Psoas muscle (tissue), 7 donors: ENCODE measurements at regions not wholly inside any gene's neighbourhood (a gene's known extent, or its start where the extent isn't known, plus 50 kb on each side); places are given as distances from the start of the nearest gene placed in this dataset.

Source experiments
- ATAC-seq, 4 donors: fragments of 200-7000 bp; cut with Tn5 transposase; one replicate each; pipeline ENCODE4 v1.9.1; 2020; ENCODE audit warnings: moderate library complexity in 3 of 4, mild to moderate bottlenecking in 2 of 4
- DNase-seq, 2 donors: peaks; one replicate each; pipeline ENCODE4 v3.0.0-alpha.2; 2020
- H3K27ac ChIP-seq: fragments of 200-600 bp; one replicate; pipeline ENCODE4 v1.8.0; 2022
- H3K27me3 ChIP-seq, 3 donors: fragments of 200-600 bp in 1 of 3; one replicate each; pipeline versions ENCODE4 v1.6.1 to v1.8.0; 2013 to 2022; ENCODE audit warnings: low read length in 2 of 3, mild to moderate bottlenecking in 2 of 3, moderate library complexity in 1 of 3; ENCODE audit not compliant: insufficient read depth in 3 of 3
- H3K36me3 ChIP-seq, 2 donors: fragments of 200-600 bp in 1 of 2; one replicate each; pipeline versions ENCODE4 v1.6.1 to v1.8.0; 2013 to 2022; ENCODE audit warnings: low read depth in 1 of 2, mild to moderate bottlenecking in 1 of 2, moderate library complexity in 1 of 2; ENCODE audit not compliant: insufficient read depth in 1 of 2
- H3K4me1 ChIP-seq: fragments of 200-600 bp; one replicate; pipeline ENCODE4 v1.8.0; 2022
- H3K4me3 ChIP-seq: fragments of 200-600 bp; one replicate; pipeline ENCODE4 v1.8.0; 2022; ENCODE audit warnings: mild to moderate bottlenecking
- H3K9me3 ChIP-seq: fragments of 200-600 bp; one replicate; pipeline ENCODE4 v1.8.0; 2022
- WGBS, 3 donors: extraction: QIAGEN DNeasy Blood & Tissue Kit; methylation state at CpG; one replicate each; pipeline versions ENCODE4 v1.1.6 to v1.1.7; 2013; 5-methylcytosine and 5-hydroxymethylcytosine counted together
- intact Hi-C, 2 donors: fragments of 100-400 bp; cut with DNase I; formaldehyde crosslinking; loops; one replicate each; pipeline versions ENCODE4 v1.11.0 to v1.14.2; 2022
- TF ChIP-seq, protein P1 (sequence below): fragments of 200-600 bp; IDR thresholded peaks from one replicate; pipeline ENCODE4 v1.8.0; 2022; ENCODE audit warnings: antibody characterized with exemption
- donor health status: healthy with polysubstance abuse.
- donor health status: DM: no; HTN: no; CAD: no; lungs with moderate emphysema.
- donor health status: Bipolar disorder and iron deficiency.
- donor health status: healthy.
- donor health status: DM: yes; HTN: yes; CAD: no.
- donor health status: DM: no; HTN: no; CAD: no.
- donor health status: DM: yes; HTN: yes; CAD: no.

DNA sequence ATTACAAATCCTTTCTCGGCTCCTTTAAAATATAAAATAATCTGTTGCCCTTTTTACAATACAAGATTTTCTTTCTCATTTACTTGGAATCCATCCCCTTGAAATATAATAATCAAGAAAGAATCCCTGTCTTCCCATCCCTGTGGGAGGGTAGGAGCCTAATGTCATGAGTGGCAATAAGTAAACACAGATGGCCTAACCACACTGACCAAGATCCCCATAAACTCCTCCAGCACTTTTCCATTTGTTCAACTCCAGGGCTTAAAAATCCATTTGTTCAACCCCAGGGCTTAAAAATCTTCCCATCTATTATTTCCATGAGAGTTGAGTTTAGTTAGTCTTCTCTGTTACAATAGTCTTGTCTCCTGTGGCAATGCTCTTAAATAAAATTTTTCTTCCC lies 297.6 kb downstream of the CDH7 start:
- DNase-seq (no peak), ATAC-seq (no peak)
- Histone ChIP-seq H3K27me3 (no peaks in the 10 kb centered on the region), H3K27ac (no peak overlapping the region), H3K9me3 (no peaks in the 10 kb centered on the region), H3K4me3 (no peak overlapping the region), H3K4me1 (no peaks in the 10 kb centered on the region), H3K36me3 (no peaks in the 10 kb centered on the region)
- TF ChIP-seq, protein P1, sequence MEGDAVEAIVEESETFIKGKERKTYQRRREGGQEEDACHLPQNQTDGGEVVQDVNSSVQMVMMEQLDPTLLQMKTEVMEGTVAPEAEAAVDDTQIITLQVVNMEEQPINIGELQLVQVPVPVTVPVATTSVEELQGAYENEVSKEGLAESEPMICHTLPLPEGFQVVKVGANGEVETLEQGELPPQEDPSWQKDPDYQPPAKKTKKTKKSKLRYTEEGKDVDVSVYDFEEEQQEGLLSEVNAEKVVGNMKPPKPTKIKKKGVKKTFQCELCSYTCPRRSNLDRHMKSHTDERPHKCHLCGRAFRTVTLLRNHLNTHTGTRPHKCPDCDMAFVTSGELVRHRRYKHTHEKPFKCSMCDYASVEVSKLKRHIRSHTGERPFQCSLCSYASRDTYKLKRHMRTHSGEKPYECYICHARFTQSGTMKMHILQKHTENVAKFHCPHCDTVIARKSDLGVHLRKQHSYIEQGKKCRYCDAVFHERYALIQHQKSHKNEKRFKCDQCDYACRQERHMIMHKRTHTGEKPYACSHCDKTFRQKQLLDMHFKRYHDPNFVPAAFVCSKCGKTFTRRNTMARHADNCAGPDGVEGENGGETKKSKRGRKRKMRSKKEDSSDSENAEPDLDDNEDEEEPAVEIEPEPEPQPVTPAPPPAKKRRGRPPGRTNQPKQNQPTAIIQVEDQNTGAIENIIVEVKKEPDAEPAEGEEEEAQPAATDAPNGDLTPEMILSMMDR = no peak
- intact Hi-C loops = no loop called here
- 31 to 39% (median 38%) methylated on average over 1 of the region's 1 CpG for WGBS, 3 donors

DNA sequence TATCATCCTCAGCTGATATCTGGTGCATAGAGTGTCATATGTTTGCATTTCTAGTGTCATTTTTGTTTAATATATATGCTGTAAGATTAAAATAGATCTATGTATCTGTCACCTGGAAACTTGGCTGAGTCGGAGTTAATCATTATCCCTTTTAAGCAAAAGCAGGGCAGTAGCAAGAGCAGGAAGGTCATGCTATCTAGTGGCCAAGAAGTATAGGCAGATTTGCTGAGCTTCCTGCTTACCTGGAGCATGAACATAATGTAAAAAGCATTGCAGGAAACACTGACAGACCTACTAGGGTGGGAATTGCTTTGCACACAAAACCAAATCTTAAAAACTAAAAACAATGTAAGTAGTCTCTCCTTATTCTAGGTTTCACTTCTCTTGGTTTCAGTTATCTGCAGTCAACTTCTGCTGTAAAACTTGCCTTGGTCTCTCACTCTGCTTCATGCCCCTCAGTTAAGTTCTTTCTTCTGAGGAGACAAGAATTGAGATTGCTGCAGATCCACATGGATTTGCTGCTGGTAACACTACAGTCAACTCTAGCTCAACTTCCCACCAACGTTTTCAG lies 295.3 kb downstream of the CDH7 start:
- H3K27me3 ChIP-seq = no peaks in the 10 kb centered on the region
- H3K4me3 ChIP-seq = no peak overlapping the region
- no peaks in the 10 kb centered on the region for H3K36me3 ChIP-seq
- no peaks in the 10 kb centered on the region for H3K4me1 ChIP-seq
- TF ChIP-seq, protein P1 = no peak
- no peaks in the 10 kb centered on the region for H3K9me3 ChIP-seq
- ATAC-seq (no peak), DNase-seq (no peak)
- 47 to 55% (median 50%) methylated on average over 2 of the region's 2 CpGs for WGBS, 3 donors
- intact Hi-C loops = no loop called here
- no peak overlapping the region for H3K27ac ChIP-seq

DNA sequence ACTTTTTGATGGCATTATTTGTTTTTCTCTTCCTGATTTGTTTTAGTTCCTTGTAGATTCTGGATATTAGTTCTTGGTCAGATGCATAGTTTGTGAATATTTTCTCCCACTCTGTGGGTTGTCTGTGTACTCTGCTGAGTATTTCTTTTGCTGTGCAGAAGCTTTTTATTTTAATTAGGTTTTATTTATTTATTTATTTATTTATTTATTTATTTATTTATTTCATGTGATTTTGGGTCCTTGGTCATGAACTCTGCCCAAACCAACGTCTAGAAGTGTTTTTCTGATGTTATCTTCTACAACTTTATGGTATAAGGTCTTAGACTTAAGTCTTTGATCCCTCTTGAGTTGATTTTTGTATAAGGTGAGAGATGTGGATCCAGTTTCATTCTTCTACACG lies 292.2 kb downstream of the CDH7 start:
- no peak overlapping the region for H3K27ac ChIP-seq
- H3K9me3 ChIP-seq = no peaks in the 10 kb centered on the region
- ATAC-seq = no peak
- no peak overlapping the region for H3K4me3 ChIP-seq
- no peak for DNase-seq
- 17 to 21% (median 18%) methylated on average over 2 of the region's 2 CpGs for WGBS, 3 donors
- H3K36me3 ChIP-seq = no peaks in the 10 kb centered on the region
- TF ChIP-seq, protein P1 = no peak
- no peaks in the 10 kb centered on the region for H3K27me3 ChIP-seq
- H3K4me1 ChIP-seq = no peaks in the 10 kb centered on the region
- intact Hi-C loops = no loop called here

DNA sequence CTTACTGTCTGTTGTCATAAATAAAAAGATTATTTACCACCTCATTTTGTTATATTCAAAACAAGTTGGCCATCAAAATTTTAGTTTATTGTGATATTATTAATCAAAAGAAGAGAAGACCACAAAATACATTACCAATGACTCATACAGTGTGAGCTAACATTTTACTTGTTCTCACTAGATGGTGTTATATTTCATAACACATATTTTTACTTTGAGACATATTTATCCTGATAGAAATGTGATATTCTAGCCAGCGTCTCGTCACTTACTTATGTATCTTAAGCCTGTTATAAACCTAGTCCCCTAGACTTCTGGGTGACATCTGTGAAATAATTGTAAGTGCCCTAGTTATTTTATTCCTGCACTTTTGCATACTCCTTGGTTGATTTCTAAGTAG lies 263.2 kb downstream of the CDH7 start:
- no peak for DNase-seq
- Histone ChIP-seq H3K9me3 (no peaks in the 10 kb centered on the region), H3K4me1 (no peaks in the 10 kb centered on the region), H3K27me3 (no peaks in the 10 kb centered on the region), H3K27ac (no peak overlapping the region), H3K4me3 (no peak overlapping the region), H3K36me3 (no peaks in the 10 kb centered on the region)
- intact Hi-C loops = no loop called here
- TF ChIP-seq, protein P1 = no peak
- no peak for ATAC-seq
- WGBS, 3 donors = 17 to 35% (median 25%) methylated on average over 2 of the region's 2 CpGs

DNA sequence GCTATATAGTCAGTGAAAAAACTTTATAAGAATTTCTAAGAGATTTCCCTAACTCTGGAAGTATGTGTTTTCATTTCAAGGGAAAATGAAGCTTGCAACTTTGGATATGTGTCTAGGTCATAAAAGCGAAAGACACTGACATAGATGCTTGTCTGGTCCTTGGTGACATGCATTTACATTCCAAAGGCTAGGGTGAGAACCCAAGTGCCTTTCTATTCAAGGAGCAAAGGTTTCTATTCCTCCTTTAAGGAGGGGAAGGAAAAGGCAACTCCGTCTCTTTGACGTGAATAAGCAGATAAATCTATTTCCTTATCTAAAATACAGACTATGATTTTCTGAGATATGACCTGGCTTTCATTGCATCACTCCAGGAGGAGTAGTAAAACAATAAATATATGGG lies 261.1 kb downstream of the CDH7 start:
- TF ChIP-seq, protein P1 = no peak
- Histone ChIP-seq H3K27me3 (no peaks in the 10 kb centered on the region), H3K4me3 (no peak overlapping the region), H3K36me3 (no peaks in the 10 kb centered on the region), H3K9me3 (no peaks in the 10 kb centered on the region), H3K27ac (no peak overlapping the region), H3K4me1 (no peaks in the 10 kb centered on the region)
- WGBS, 3 donors = 72 to 76% (median 73%) methylated on average over 3 of the region's 3 CpGs
- DNase-seq (no peak), ATAC-seq (no peak)
- intact Hi-C loops = no loop called here
